Hepatocyte (in vitro differentiated cells): ENCODE measurements at regions not wholly inside any gene's neighbourhood (a gene's known extent, or its start where the extent isn't known, plus 50 kb on each side); places are given as distances from the start of the nearest gene placed in this dataset.

Experiments used
- DNase-seq: peaks from one replicate; pipeline ENCODE4 v3.0.0-alpha.2; 2016; ENCODE audit warnings: low spot score
- H2AFZ ChIP-seq: fragments of 200-600 bp; sonication (generic); 2 replicates; pipeline ENCODE4 v1.6.0; 2016; ENCODE audit warnings: antibody characterized with exemption, mild to moderate bottlenecking
- H3K27ac ChIP-seq: fragments of 200-600 bp; sonication (generic); 2 replicates; pipeline ENCODE4 v1.5.1; 2016; ENCODE audit warnings: mild to moderate bottlenecking
- H3K27me3 ChIP-seq: fragments of 200-600 bp; sonication (generic); 2 replicates; pipeline ENCODE4 v1.6.1; 2016
- H3K36me3 ChIP-seq: fragments of 200-600 bp; sonication (generic); replicated peaks from 2 replicates; pipeline ENCODE4 v1.5.1; 2016; ENCODE audit warnings: low read depth; ENCODE audit not compliant: insufficient read depth
- H3K4me1 ChIP-seq: fragments of 200-600 bp; sonication (generic); 2 replicates; pipeline ENCODE4 v1.5.1; 2016; ENCODE audit warnings: mild to moderate bottlenecking, moderate library complexity; ENCODE audit not compliant: insufficient read depth
- H3K4me2 ChIP-seq: fragments of 200-600 bp; sonication (generic); 2 replicates; pipeline ENCODE4 v1.6.0; 2016
- H3K4me3 ChIP-seq: fragments of 200-600 bp; sonication (generic); 2 replicates; pipeline ENCODE4 v1.5.1; 2016; ENCODE audit warnings: mild to moderate bottlenecking
- H3K79me2 ChIP-seq: fragments of 200-600 bp; sonication (generic); 2 replicates; pipeline ENCODE4 v1.6.0; 2017; ENCODE audit warnings: mild to moderate bottlenecking
- H3K9me2 ChIP-seq: fragments of 200-600 bp; sonication (generic); replicated peaks from 2 replicates; pipeline ENCODE4 v1.6.0; 2017; ENCODE audit warnings: mild to moderate bottlenecking; ENCODE audit not compliant: insufficient read depth
- H3K9me3 ChIP-seq: fragments of 200-600 bp; sonication (generic); 2 replicates; pipeline ENCODE4 v1.5.1; 2016; ENCODE audit warnings: low read depth, mild to moderate bottlenecking
- H4K20me1 ChIP-seq: fragments of 200-600 bp; sonication (generic); 2 replicates; pipeline ENCODE4 v1.6.0; 2016; ENCODE audit warnings: mild to moderate bottlenecking; ENCODE audit not compliant: insufficient read depth, poor library complexity, severe bottlenecking
- CTCF ChIP-seq: fragments of 200-600 bp; sonication (generic); IDR thresholded peaks from 2 replicates; pipeline ENCODE4 v1.5.1; 2016; ENCODE audit warnings: antibody characterized with exemption, mild to moderate bottlenecking; ENCODE audit not compliant: poor library complexity
- EZH2 ChIP-seq: fragments of 200-600 bp; sonication (generic); IDR thresholded peaks from 2 replicates; pipeline ENCODE4 v1.6.1; 2016; ENCODE audit warnings: antibody characterized with exemption, mild to moderate bottlenecking, borderline replicate concordance
- EZH2phosphoT487 ChIP-seq: fragments of 200-600 bp; sonication (generic); IDR thresholded peaks from one replicate; pipeline ENCODE4 v1.6.1; 2018; ENCODE audit warnings: antibody characterized with exemption, mild to moderate bottlenecking, low read depth, moderate library complexity; ENCODE audit not compliant: unreplicated experiment, severe bottlenecking
- WGBS: methylation state at CpG from one replicate; pipeline ENCODE4 v1.1.6; 2016; ENCODE audit warnings: low lambda C conversion rate; ENCODE audit errors: missing lambda C conversion rate; 5-methylcytosine and 5-hydroxymethylcytosine counted together

- Histone ChIP-seq H3K9me3 (peaks cover under 1% of the 10 kb centered on the region), H3K4me1 (no peaks in the 10 kb centered on the region), H2AFZ (no peak overlapping the region), H3K27me3 (no peaks in the 10 kb centered on the region), H3K36me3 (no peaks in the 10 kb centered on the region), H3K4me2 (no peak overlapping the region), H3K4me3 (no peak overlapping the region), H3K27ac (no peak overlapping the region), H3K9me2 (no peaks in the 10 kb centered on the region), H4K20me1 (no peaks in the 10 kb centered on the region), H3K79me2 (no peaks in the 10 kb centered on the region)
- TF ChIP-seq EZH2: no peak
- TF ChIP-seq CTCF: no peak
- no peak for TF ChIP-seq EZH2phosphoT487
- DNase-seq: no peak
Measured at GRCh38 chr9:22257026-22257816, 189.4 kb upstream of the DMRTA1 start.

GRCh38 chr9:22265038-22265437, 181.6 kb upstream of the DMRTA1 start:
- Histone ChIP-seq H3K27me3 (no peaks in the 10 kb centered on the region), H3K4me1 (no peaks in the 10 kb centered on the region), H3K27ac (no peak overlapping the region), H3K79me2 (no peaks in the 10 kb centered on the region), H3K9me2 (no peaks in the 10 kb centered on the region), H2AFZ (no peak overlapping the region), H3K36me3 (no peaks in the 10 kb centered on the region), H3K4me3 (no peak overlapping the region), H3K9me3 (peaks cover 8% of the 10 kb centered on the region), H3K4me2 (no peak overlapping the region), H4K20me1 (no peaks in the 10 kb centered on the region)
- TF ChIP-seq EZH2 (no peak), EZH2phosphoT487 (no peak), CTCF (no peak)
- no peak for DNase-seq

GRCh38 chr9:22265534-22265933, 181.1 kb upstream of the DMRTA1 start:
- Histone ChIP-seq H3K4me2 (no peak overlapping the region), H3K9me2 (no peaks in the 10 kb centered on the region), H3K27ac (no peak overlapping the region), H3K36me3 (no peaks in the 10 kb centered on the region), H2AFZ (no peak overlapping the region), H3K4me1 (no peaks in the 10 kb centered on the region), H3K79me2 (no peaks in the 10 kb centered on the region), H3K4me3 (no peak overlapping the region), H3K9me3 (peaks cover 8% of the 10 kb centered on the region), H4K20me1 (no peaks in the 10 kb centered on the region), H3K27me3 (no peaks in the 10 kb centered on the region)
- 65% methylated on average over 2 of the region's 2 CpGs for WGBS
- DNase-seq: no peak
- TF ChIP-seq EZH2phosphoT487: no peak
- no peak for TF ChIP-seq EZH2
- no peak for TF ChIP-seq CTCF
